H9 (cell line): ENCODE measurements at regions not wholly inside any gene's neighbourhood (a gene's known extent, or its start where the extent isn't known, plus 50 kb on each side); places are given as distances from the start of the nearest gene placed in this dataset.
"Not testable (repeated sequence)": the region's sequence is repeated elsewhere in the genome, so short reads cannot be mapped to it uniquely, and the experiment has no call there.

ENCODE experiments used
- DNase-seq: peaks from one replicate; pipeline ENCODE4 v3.0.0-alpha.2; 2017
- H2AFZ ChIP-seq: one replicate; pipeline ENCODE4 v1.6.1; 2013; ENCODE audit warnings: mild to moderate bottlenecking, low read length, control low read depth, moderate library complexity
- H2AK5ac ChIP-seq: 2 replicates; pipeline ENCODE4 v1.6.1; 2013; ENCODE audit warnings: low read length, control low read depth, mixed read lengths; ENCODE audit not compliant: insufficient read length
- H2BK120ac ChIP-seq: one replicate; pipeline ENCODE4 v1.6.1; 2013; ENCODE audit warnings: low read depth, mild to moderate bottlenecking, low read length, control low read depth, inconsistent platforms; ENCODE audit not compliant: poor library complexity, severe bottlenecking
- H2BK12ac ChIP-seq: 2 replicates; pipeline ENCODE4 v1.6.1; 2013; ENCODE audit warnings: low read length, control low read depth, mixed read lengths, low read depth; ENCODE audit not compliant: insufficient read length
- H2BK15ac ChIP-seq: 2 replicates; pipeline ENCODE4 v1.6.1; 2013; ENCODE audit warnings: low read depth, low read length, control low read depth
- H2BK20ac ChIP-seq: one replicate; pipeline ENCODE4 v1.6.1; 2013; ENCODE audit warnings: low read depth, mild to moderate bottlenecking, low read length, control low read depth, inconsistent platforms; ENCODE audit not compliant: poor library complexity, severe bottlenecking
- H2BK5ac ChIP-seq: 2 replicates; pipeline ENCODE4 v1.6.1; 2013; ENCODE audit warnings: low read length, control low read depth, mixed read lengths; ENCODE audit not compliant: insufficient read length
- H3K14ac ChIP-seq: 2 replicates; pipeline ENCODE4 v1.6.1; 2013; ENCODE audit warnings: low read length, control low read depth; ENCODE audit not compliant: insufficient read depth
- H3K18ac ChIP-seq: 2 replicates; pipeline ENCODE4 v1.6.1; 2013; ENCODE audit warnings: low read depth, mild to moderate bottlenecking, mixed read lengths, low read length, control low read depth; ENCODE audit not compliant: insufficient read length
- H3K23ac ChIP-seq: 2 replicates; pipeline ENCODE4 v1.6.1; 2013; ENCODE audit warnings: low read length, control low read depth, mixed read lengths, low read depth; ENCODE audit not compliant: insufficient read length
- H3K23me2 ChIP-seq: 2 replicates; pipeline ENCODE4 v1.6.1; 2013; ENCODE audit warnings: low read depth, mild to moderate bottlenecking, mixed read lengths, low read length, control low read depth; ENCODE audit not compliant: insufficient read length, poor library complexity, severe bottlenecking
- H3K27ac ChIP-seq: 2 replicates; pipeline ENCODE4 v1.5.1; 2013; ENCODE audit warnings: low read length, control low read depth, mixed read lengths, low read depth; ENCODE audit not compliant: insufficient read length
- H3K27me3 ChIP-seq: 2 replicates; pipeline ENCODE4 v1.6.1; 2013; ENCODE audit warnings: low read length, control low read depth, inconsistent platforms; ENCODE audit not compliant: insufficient read depth
- H3K4ac ChIP-seq: 2 replicates; pipeline ENCODE4 v1.6.1; 2013; ENCODE audit warnings: low read depth, mild to moderate bottlenecking, control low read depth, inconsistent platforms, low read length, moderate library complexity
- H3K4me1 ChIP-seq: 2 replicates; pipeline ENCODE4 v1.6.1; 2013; ENCODE audit warnings: low read length, control low read depth, inconsistent platforms; ENCODE audit not compliant: insufficient read depth
- H3K4me2 ChIP-seq: 2 replicates; pipeline ENCODE4 v1.6.1; 2013; ENCODE audit warnings: low read length, control low read depth, mixed read lengths; ENCODE audit not compliant: insufficient read length, insufficient read depth
- H3K56ac ChIP-seq: 2 replicates; pipeline ENCODE4 v1.6.1; 2013; ENCODE audit warnings: low read depth, mild to moderate bottlenecking, mixed read lengths, low read length, control low read depth; ENCODE audit not compliant: insufficient read length
- H3K79me1 ChIP-seq: 2 replicates; pipeline ENCODE4 v1.6.1; 2013; ENCODE audit warnings: low read depth, mild to moderate bottlenecking, moderate library complexity, low read length, control low read depth, inconsistent platforms; ENCODE audit not compliant: insufficient read depth, poor library complexity, severe bottlenecking
- H3K79me2 ChIP-seq: 2 replicates; pipeline ENCODE4 v1.6.1; 2013; ENCODE audit warnings: low read length, control low read depth, inconsistent platforms; ENCODE audit not compliant: insufficient read depth
- H3K9ac ChIP-seq: 2 replicates; pipeline ENCODE4 v1.6.1; 2013; ENCODE audit warnings: low read length, control low read depth, mixed read lengths; ENCODE audit not compliant: insufficient read length; ENCODE audit errors: extremely low read depth
- H3K9me3 ChIP-seq: one replicate; pipeline ENCODE4 v1.6.1; 2013; ENCODE audit warnings: low read depth, low read length, inconsistent platforms; ENCODE audit not compliant: control insufficient read depth
- H3T11ph ChIP-seq: one replicate; pipeline ENCODE4 v1.6.1; 2013; ENCODE audit warnings: mild to moderate bottlenecking, low read length, control low read depth, inconsistent platforms
- H4K20me1 ChIP-seq: one replicate; pipeline ENCODE4 v1.6.1; 2013; ENCODE audit not compliant: control insufficient read depth, insufficient read length, insufficient read depth
- H4K5ac ChIP-seq: 2 replicates; pipeline ENCODE4 v1.6.1; 2013; ENCODE audit warnings: low read depth, mild to moderate bottlenecking, mixed read lengths, low read length, control low read depth; ENCODE audit not compliant: insufficient read length
- H4K8ac ChIP-seq: replicated peaks from 2 replicates; pipeline ENCODE4 v1.6.1; 2013; ENCODE audit warnings: low read length, control low read depth, mixed read lengths, low read depth; ENCODE audit not compliant: insufficient read length
- H4K91ac ChIP-seq: 2 replicates; pipeline ENCODE4 v1.6.1; 2013; ENCODE audit warnings: low read depth, mild to moderate bottlenecking, moderate library complexity, mixed read lengths, low read length, control low read depth; ENCODE audit not compliant: insufficient read length
- H3K27ac Mint-ChIP-seq, 3 experiments: 2 replicates in 2 of 3; 3 replicates in 1 of 3; pipeline ENCODE4 v1.8.0; 2020 to 2021; ENCODE audit warnings: mixed read lengths in 3 of 3, mild to moderate bottlenecking in 1 of 3, moderate library complexity in 1 of 3
- H3K27me3 Mint-ChIP-seq: 2 replicates; pipeline ENCODE4 v1.8.0; 2021; ENCODE audit warnings: low read depth, mild to moderate bottlenecking, moderate library complexity, mixed read lengths
- H3K36me3 Mint-ChIP-seq, 3 experiments: 2 replicates in 2 of 3; 3 replicates in 1 of 3; pipeline ENCODE4 v1.8.0; 2020 to 2021; ENCODE audit warnings: low read depth in 3 of 3, mixed read lengths in 3 of 3; ENCODE audit not compliant: insufficient read depth in 1 of 3
- H3K4me1 Mint-ChIP-seq, 2 experiments: 2 replicates each; pipeline ENCODE4 v1.8.0; 2020; ENCODE audit warnings: mixed read lengths in 2 of 2
- H3K4me3 Mint-ChIP-seq, 2 experiments: 2 replicates in 1 of 2; 3 replicates in 1 of 2; pipeline ENCODE4 v1.8.0; 2020 to 2021; ENCODE audit warnings: mild to moderate bottlenecking in 2 of 2, mixed read lengths in 2 of 2, moderate library complexity in 1 of 2
- H3K9me3 Mint-ChIP-seq, 2 experiments: 2 replicates in 1 of 2; 3 replicates in 1 of 2; pipeline ENCODE4 v1.8.0; 2020; ENCODE audit warnings: mild to moderate bottlenecking in 2 of 2, mixed read lengths in 2 of 2, moderate library complexity in 1 of 2
- WGBS: extraction: QIAGEN DNeasy Blood & Tissue Kit; methylation state at CpG from one replicate; pipeline ENCODE4 v1.1.7; 2013; ENCODE audit warnings: missing lambda C conversion rate, low lambda C conversion rate, mixed read lengths; ENCODE audit not compliant: insufficient read length; ENCODE audit errors: extremely low coverage; 5-methylcytosine and 5-hydroxymethylcytosine counted together
- TF ChIP-seq, protein P1 (sequence below): fragments of 200-600 bp; sonication (generic); conservative IDR thresholded peaks from 3 replicates; pipeline ENCODE4 v1.8.0; 2021; ENCODE audit warnings: antibody characterized with exemption, mild to moderate bottlenecking

DNA sequence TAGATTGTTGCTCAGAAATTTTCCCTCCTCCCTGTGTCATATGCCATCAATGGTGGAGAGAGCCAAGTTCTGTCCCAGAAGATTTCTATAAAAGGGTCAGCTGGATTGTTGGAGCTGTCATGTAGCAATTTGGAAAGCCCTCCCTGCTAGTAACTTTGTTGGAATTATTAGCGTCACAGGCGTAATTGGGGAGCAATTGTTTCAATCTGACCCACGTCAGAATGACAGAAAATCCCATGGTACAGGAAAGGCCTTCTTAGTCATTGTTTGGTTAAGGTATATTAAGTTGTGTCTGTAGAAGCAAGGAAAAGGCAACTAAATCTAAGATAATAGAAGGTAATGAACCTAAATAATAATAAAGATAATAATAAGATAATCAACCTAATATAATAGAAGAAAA is 148.4 kb downstream of the PLK2 start:
- no peaks in the 10 kb centered on the region for H3K9me3 ChIP-seq
- H3K9ac ChIP-seq: no peak overlapping the region

DNA sequence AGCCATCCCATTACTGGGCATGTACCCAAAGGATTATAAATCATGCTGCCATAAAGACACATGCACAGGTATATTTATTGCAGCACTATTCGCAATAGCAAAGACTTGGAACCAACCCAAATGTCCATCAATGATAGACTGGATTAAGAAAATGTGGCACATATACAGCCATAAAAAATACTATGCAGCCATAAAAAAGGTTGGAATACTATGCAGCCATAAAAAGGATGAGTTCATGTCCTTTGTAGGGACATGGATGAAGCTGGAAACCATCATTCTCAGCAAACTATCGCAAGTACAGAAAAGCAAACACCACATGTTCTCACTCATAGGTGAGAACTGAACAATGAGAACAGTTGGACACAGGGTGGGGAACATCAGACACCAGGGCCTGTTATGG is 151.5 kb downstream of the PLK2 start:
- DNase-seq, H3K23me2 ChIP-seq, H3K27ac Mint-ChIP-seq, H2BK12ac ChIP-seq, H2AK5ac ChIP-seq, H2AFZ ChIP-seq, H3K79me2 ChIP-seq, H2BK20ac ChIP-seq, H3K9me3 ChIP-seq, H2BK120ac ChIP-seq, H2BK15ac ChIP-seq, H3K9ac ChIP-seq, H3K27ac ChIP-seq, H3K4me3 Mint-ChIP-seq, H3K4ac ChIP-seq, H3K4me2 ChIP-seq, H3K56ac ChIP-seq, H3K27me3 ChIP-seq, H3K36me3 Mint-ChIP-seq, H3K14ac ChIP-seq, H3K79me1 ChIP-seq, H4K8ac ChIP-seq, H3K9me3 Mint-ChIP-seq, H4K91ac ChIP-seq, H4K20me1 ChIP-seq, H2BK5ac ChIP-seq, H4K5ac ChIP-seq, H3K18ac ChIP-seq, H3T11ph ChIP-seq, H3K23ac ChIP-seq, H3K27me3 Mint-ChIP-seq, H3K4me1 ChIP-seq, H3K4me1 Mint-ChIP-seq: not testable (repeated sequence)
- no CpG with 5 or more reads among the region's 2 CpGs for WGBS

More for the DNA sequence above, 148.4 kb downstream of the PLK2 start:
- no peak overlapping the region for H3K4me3 Mint-ChIP-seq
- Histone ChIP-seq H2BK20ac (no peak overlapping the region), H4K8ac (no peak overlapping the region), H3K23ac (no peak overlapping the region), H4K5ac (no peak overlapping the region), H3K27ac (no peak overlapping the region), H2BK15ac (no peak overlapping the region), H3K79me2 (no peaks in the 10 kb centered on the region), H3K14ac (no peak overlapping the region), H2BK5ac (no peak overlapping the region), H3K79me1 (no peaks in the 10 kb centered on the region), H3K4me2 (no peak overlapping the region), H2BK12ac (no peak overlapping the region), H3K4me1 (no peaks in the 10 kb centered on the region), H4K20me1 (no peaks in the 10 kb centered on the region), H3T11ph (no peak overlapping the region), H3K18ac (no peak overlapping the region), H4K91ac (no peak overlapping the region), H3K56ac (no peak overlapping the region), H2AFZ (peak overlapping the region; percentile 62), H2BK120ac (no peak overlapping the region), H3K4ac (no peak overlapping the region), H3K23me2 (no peaks in the 10 kb centered on the region), H2AK5ac (no peak overlapping the region), H3K27me3 (no peaks in the 10 kb centered on the region)
- no peaks in the 10 kb centered on the region for H3K36me3 Mint-ChIP-seq
- no CpG with 5 or more reads among the region's 3 CpGs for WGBS
- peaks cover 3 to 4% of the 10 kb centered on the region in 2 experiments; a peak in 3 of 5 replicates for H3K9me3 Mint-ChIP-seq
- DNase-seq: no peak
- H3K27ac Mint-ChIP-seq: no peak overlapping the region
- H3K4me1 Mint-ChIP-seq: no peaks in the 10 kb centered on the region
- TF ChIP-seq, protein P1, sequence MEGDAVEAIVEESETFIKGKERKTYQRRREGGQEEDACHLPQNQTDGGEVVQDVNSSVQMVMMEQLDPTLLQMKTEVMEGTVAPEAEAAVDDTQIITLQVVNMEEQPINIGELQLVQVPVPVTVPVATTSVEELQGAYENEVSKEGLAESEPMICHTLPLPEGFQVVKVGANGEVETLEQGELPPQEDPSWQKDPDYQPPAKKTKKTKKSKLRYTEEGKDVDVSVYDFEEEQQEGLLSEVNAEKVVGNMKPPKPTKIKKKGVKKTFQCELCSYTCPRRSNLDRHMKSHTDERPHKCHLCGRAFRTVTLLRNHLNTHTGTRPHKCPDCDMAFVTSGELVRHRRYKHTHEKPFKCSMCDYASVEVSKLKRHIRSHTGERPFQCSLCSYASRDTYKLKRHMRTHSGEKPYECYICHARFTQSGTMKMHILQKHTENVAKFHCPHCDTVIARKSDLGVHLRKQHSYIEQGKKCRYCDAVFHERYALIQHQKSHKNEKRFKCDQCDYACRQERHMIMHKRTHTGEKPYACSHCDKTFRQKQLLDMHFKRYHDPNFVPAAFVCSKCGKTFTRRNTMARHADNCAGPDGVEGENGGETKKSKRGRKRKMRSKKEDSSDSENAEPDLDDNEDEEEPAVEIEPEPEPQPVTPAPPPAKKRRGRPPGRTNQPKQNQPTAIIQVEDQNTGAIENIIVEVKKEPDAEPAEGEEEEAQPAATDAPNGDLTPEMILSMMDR: no peak
- H3K27me3 Mint-ChIP-seq: no peaks in the 10 kb centered on the region
